Parathyroid adenoma (tissue), 2 donors: ENCODE measurements at regions not wholly inside any gene's neighbourhood (a gene's known extent, or its start where the extent isn't known, plus 50 kb on each side); places are given as distances from the start of the nearest gene placed in this dataset.

ENCODE experiments used
- H2AFZ ChIP-seq: fragments of 300-600 bp; sonication (generic); one replicate; pipeline ENCODE4 v1.7.0; 2017; ENCODE audit warnings: antibody characterized with exemption, mild to moderate bottlenecking
- H3K27ac ChIP-seq: fragments of 300-600 bp; sonication (generic); one replicate; pipeline ENCODE4 v1.7.0; 2017
- H3K27me3 ChIP-seq: fragments of 300-600 bp; sonication (generic); one replicate; pipeline ENCODE4 v1.7.0; 2017; ENCODE audit warnings: low read length; ENCODE audit not compliant: control insufficient read depth, insufficient read depth
- H3K36me3 ChIP-seq: fragments of 300-600 bp; sonication (generic); one replicate; pipeline ENCODE4 v1.7.0; 2017; ENCODE audit warnings: low read length; ENCODE audit not compliant: control insufficient read depth, insufficient read depth
- H3K4me1 ChIP-seq: fragments of 300-600 bp; sonication (generic); one replicate; pipeline ENCODE4 v1.7.0; 2017; ENCODE audit warnings: control low read depth
- H3K4me2 ChIP-seq: fragments of 300-600 bp; sonication (generic); one replicate; pipeline ENCODE4 v1.7.0; 2017; ENCODE audit warnings: low read length
- H3K4me3 ChIP-seq: fragments of 300-600 bp; sonication (generic); one replicate; pipeline ENCODE4 v1.7.0; 2017; ENCODE audit warnings: low read depth, low read length
- H3K79me2 ChIP-seq: fragments of 300-600 bp; sonication (generic); one replicate; pipeline ENCODE4 v1.7.0; 2017; ENCODE audit warnings: control low read depth
- H3K9ac ChIP-seq: fragments of 300-600 bp; sonication (generic); one replicate; pipeline ENCODE4 v1.7.0; 2017; ENCODE audit warnings: mild to moderate bottlenecking
- H3K9me3 ChIP-seq: fragments of 300-600 bp; sonication (generic); one replicate; pipeline ENCODE4 v1.7.0; 2017; ENCODE audit warnings: low read length; ENCODE audit not compliant: control insufficient read depth
- TF ChIP-seq, protein P1 (sequence below): fragments of 300-600 bp; sonication (generic); IDR thresholded peaks from one replicate; pipeline ENCODE4 v1.7.0; 2017; ENCODE audit warnings: antibody characterized with exemption, mild to moderate bottlenecking
- donor health status: primary hyperparathyroidism.

DNA sequence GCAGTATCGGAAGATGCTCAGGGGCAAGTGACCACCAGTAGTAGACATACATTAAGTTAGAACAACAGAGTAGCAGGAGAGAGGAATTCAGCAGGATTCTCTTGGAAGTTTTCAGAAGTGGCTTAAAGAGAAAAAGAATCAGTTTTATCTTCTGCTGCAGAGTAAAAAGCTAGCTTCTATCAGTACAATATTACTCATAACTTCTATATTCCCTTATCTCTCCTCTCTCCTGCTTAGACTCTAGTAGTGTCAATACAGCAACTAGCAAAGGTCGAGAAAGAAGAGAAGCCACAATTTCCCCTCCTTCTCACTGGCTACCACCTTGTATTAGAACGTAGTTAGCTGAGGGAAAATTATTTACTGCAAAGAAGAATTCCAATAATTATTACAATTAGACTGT, 539.7 kb downstream of the DIPK2A start:
- H2AFZ ChIP-seq: no peak overlapping the region
- no peaks in the 10 kb centered on the region for H3K79me2 ChIP-seq
- H3K4me2 ChIP-seq: no peak overlapping the region
- no peak overlapping the region for H3K9ac ChIP-seq
- TF ChIP-seq, protein P1, sequence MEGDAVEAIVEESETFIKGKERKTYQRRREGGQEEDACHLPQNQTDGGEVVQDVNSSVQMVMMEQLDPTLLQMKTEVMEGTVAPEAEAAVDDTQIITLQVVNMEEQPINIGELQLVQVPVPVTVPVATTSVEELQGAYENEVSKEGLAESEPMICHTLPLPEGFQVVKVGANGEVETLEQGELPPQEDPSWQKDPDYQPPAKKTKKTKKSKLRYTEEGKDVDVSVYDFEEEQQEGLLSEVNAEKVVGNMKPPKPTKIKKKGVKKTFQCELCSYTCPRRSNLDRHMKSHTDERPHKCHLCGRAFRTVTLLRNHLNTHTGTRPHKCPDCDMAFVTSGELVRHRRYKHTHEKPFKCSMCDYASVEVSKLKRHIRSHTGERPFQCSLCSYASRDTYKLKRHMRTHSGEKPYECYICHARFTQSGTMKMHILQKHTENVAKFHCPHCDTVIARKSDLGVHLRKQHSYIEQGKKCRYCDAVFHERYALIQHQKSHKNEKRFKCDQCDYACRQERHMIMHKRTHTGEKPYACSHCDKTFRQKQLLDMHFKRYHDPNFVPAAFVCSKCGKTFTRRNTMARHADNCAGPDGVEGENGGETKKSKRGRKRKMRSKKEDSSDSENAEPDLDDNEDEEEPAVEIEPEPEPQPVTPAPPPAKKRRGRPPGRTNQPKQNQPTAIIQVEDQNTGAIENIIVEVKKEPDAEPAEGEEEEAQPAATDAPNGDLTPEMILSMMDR: no peak
- H3K4me3 ChIP-seq: no peak overlapping the region
- no peak overlapping the region for H3K27ac ChIP-seq
- H3K27me3 ChIP-seq: no peaks in the 10 kb centered on the region
- no peaks in the 10 kb centered on the region for H3K9me3 ChIP-seq
- no peaks in the 10 kb centered on the region for H3K4me1 ChIP-seq
- H3K36me3 ChIP-seq: no peaks in the 10 kb centered on the region

DNA sequence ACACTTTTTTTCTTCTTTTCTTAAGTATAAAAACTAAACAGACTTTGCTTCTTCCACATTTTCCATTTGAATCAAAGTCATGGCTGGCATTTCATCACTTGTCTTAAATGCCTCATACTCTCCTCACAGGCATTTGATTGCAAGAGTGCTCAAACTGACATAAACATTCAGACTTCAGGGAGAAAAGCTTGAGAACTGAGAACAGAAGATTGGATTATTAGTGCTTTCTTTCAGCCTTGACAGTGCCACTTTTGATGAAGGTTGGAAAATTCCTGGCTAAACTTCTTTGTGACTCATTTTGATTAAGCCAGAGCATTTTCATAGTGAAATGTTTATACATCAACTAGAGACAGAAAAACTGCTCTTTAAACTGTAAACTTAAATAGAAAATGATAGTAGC, 544.4 kb downstream of the DIPK2A start:
- Histone ChIP-seq H3K4me1 (no peaks in the 10 kb centered on the region), H3K4me2 (no peak overlapping the region), H3K36me3 (no peaks in the 10 kb centered on the region)

DNA sequence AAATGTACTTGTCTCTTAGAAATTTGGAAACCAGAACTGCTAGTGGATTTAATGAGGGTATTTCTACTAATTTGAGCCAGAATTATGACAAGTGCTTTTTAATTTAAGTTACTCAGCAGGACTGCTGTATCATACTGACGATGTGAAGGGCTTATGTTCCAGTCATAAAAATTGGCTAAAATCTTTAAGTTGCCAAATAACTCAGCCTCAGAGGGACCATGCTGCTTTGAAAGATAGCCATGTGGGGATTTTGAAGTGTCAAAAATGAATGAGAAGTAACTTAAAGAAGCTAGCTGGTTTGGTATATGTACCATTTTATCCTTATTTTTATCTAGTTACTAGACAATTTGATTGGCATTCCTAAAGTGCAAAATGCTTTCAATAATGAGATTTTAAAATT, 545.0 kb downstream of the DIPK2A start:
- Histone ChIP-seq H3K9me3 (no peaks in the 10 kb centered on the region), H3K36me3 (no peaks in the 10 kb centered on the region), H3K9ac (no peak overlapping the region), H3K27ac (no peak overlapping the region), H3K4me3 (no peak overlapping the region), H3K4me1 (no peaks in the 10 kb centered on the region), H3K79me2 (no peaks in the 10 kb centered on the region), H2AFZ (no peak overlapping the region), H3K27me3 (no peaks in the 10 kb centered on the region), H3K4me2 (no peak overlapping the region)
- TF ChIP-seq, protein P1: no peak

More for the DNA sequence above, 544.4 kb downstream of the DIPK2A start:
- Histone ChIP-seq H3K4me3 (no peak overlapping the region), H3K27me3 (no peaks in the 10 kb centered on the region), H3K9me3 (no peaks in the 10 kb centered on the region), H2AFZ (no peak overlapping the region), H3K9ac (no peak overlapping the region), H3K79me2 (no peaks in the 10 kb centered on the region), H3K27ac (no peak overlapping the region)
- TF ChIP-seq, protein P1: no peak

DNA sequence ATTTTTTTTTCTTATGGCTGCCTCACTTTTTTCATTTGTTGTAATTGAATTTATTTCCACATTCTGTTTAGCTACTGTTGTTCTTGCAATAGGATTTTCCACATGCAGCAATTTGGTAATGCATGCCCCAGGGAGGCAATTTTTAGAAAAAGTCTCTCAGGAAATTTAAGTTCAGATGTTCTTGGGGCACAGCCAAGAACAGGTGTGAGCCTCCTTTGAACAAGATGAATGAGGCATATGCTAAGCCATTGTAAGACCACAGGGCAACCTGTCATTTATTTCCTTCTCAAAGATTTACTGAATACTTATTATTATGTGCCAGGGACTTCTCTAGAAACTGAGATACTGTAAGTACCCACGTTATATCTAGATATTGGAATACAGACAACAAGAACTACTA, 549.5 kb downstream of the DIPK2A start:
- TF ChIP-seq, protein P1: no peak
- no peak overlapping the region for H3K4me2 ChIP-seq
- H3K9ac ChIP-seq: no peak overlapping the region
- no peak overlapping the region for H2AFZ ChIP-seq
- H3K27me3 ChIP-seq: no peaks in the 10 kb centered on the region
- no peaks in the 10 kb centered on the region for H3K36me3 ChIP-seq
- H3K27ac ChIP-seq: no peak overlapping the region
- H3K4me3 ChIP-seq: no peak overlapping the region
- no peaks in the 10 kb centered on the region for H3K9me3 ChIP-seq
- peaks cover 14% of the 10 kb centered on the region for H3K4me1 ChIP-seq
- H3K79me2 ChIP-seq: no peaks in the 10 kb centered on the region

DNA sequence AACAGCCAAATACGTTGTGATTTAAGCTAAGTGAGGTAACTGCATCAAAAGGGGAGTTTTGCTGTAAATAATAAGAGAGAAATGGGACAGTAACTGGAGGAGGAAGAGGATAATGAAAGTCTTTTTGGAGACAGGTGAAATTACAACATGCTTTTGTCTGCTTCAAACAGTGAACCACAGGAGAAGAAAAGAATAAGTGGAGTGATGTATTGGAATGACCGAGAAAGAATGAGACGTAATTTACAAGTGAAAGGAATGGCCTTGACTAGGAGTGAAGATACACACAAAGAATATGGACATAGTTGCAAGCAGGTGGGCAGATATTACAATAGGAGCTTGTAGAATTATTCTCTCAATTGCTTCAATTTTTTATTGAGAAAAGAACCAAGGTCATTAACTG, 550.8 kb downstream of the DIPK2A start:
- peaks cover 14% of the 10 kb centered on the region for H3K4me1 ChIP-seq
- no peaks in the 10 kb centered on the region for H3K9me3 ChIP-seq
- TF ChIP-seq, protein P1: no peak

More for the DNA sequence above, 550.8 kb downstream of the DIPK2A start:
- no peaks in the 10 kb centered on the region for H3K27me3 ChIP-seq
- H2AFZ ChIP-seq: no peak overlapping the region
- no peak overlapping the region for H3K4me2 ChIP-seq
- no peaks in the 10 kb centered on the region for H3K79me2 ChIP-seq
- H3K36me3 ChIP-seq: no peaks in the 10 kb centered on the region
- H3K4me3 ChIP-seq: no peak overlapping the region
- H3K27ac ChIP-seq: no peak overlapping the region
- no peak overlapping the region for H3K9ac ChIP-seq
